ENCODE measurements at regions not wholly inside any gene's neighbourhood (a gene's known extent, or its start where the extent isn't known, plus 50 kb on each side); places are given as distances from the start of the nearest gene placed in this dataset.

DNA sequence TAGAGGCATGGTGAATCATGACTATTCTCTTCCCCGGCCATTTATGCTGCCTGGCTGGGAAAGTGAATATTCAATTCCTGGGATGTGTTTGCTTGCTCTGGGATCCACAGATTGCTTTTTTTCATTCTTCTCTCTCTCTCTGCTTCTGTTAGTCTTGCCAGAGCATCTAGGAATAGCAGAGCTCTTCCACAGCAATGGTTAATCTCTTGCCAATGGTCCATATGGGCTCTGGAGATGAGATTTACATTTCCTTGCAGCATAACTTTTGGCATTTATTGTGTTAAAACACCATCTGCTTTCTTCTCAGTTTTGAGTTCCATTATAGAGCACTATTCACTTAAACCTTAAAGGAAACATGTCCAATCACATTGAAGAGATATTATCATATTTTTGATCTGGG, 59.2 kb upstream of the GUCY1A1 start:
- TF ChIP-seq POLR2AphosphoS5 (IDR thresholded peaks at IDR 0.05) = no peak
- TF ChIP-seq CTCF (IDR thresholded peaks at IDR 0.05) = no peak
- TF ChIP-seq EP300 (IDR thresholded peaks at IDR 0.05) = no peak
- no peak for TF ChIP-seq POLR2A (IDR thresholded peaks at IDR 0.05)
